ENCODE measurements at regions not wholly inside any gene's neighbourhood (a gene's known extent, or its start where the extent isn't known, plus 50 kb on each side); places are given as distances from the start of the nearest gene placed in this dataset.
"Not testable (repeated sequence)": the region's sequence is repeated elsewhere in the genome, so short reads cannot be mapped to it uniquely, and the experiment has no call there.

GRCh38 chr4:180360113-180360512 lies 1883.1 kb upstream of the TENM3 start:
- DNase-seq = not testable (repeated sequence)

DNA sequence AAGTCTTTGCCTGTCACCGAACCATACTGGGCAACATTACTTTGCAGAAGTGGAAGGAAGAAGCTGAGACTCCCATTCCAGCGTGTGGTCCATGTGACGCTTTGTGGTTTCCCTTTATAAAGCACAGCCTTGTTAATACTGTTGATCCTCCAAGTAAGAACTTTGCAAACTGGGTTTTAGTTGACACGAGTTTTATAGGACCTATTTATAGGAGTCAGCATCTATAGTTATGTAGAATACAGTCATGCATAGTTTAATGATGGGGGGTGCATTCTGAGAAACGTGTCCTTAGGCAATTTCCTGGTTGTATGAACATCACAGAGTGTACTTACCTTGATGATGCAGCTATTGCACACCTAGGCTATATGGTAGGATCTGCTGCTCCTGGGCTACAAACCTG lies 1879.4 kb upstream of the TENM3 start:
- no peak for DNase-seq

- DNase-seq = no peak
Observed at GRCh38 chr4:180372691-180373090, 1870.5 kb upstream of the TENM3 start.

DNA sequence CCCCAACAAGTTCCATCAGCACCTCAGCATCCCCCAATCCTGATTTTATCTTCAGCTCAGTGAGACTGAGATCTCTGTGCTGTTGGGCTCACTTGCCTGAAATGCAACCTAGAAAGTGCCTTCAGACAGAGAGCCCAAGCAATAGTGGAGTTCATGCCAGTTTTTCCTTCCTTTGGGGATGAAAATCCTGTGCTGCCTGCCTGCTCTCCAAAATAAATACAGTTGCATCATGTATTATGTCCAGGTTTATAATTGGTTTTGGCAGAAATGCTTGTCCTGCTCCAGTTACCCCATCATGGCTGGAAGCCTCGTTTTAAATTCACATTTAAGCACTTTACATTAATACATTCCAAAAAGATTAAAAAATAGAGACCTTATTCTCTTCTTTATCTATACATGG lies 1865.5 kb upstream of the TENM3 start:
- DNase-seq = no peak

DNA sequence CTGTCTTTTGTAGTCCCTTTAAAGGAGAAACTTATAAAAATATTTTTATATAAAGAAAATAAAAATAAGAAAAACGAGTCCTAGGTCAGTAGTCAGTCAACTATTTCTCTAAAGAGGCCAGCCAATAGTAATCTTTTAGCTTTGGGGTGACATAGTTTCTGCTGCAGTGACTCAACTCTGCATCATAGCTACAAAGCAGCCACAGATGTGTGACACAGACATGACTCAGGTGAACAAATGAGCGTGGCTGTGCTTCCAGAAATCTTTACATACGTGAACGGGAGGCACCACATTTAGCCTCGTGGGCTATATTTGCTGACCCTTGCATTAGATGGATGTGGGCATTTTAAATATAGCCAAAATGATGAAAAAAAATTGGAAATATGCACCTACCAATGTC lies 1862.5 kb upstream of the TENM3 start:
- no peak for DNase-seq

GRCh38 chr4:180391613-180392012 lies 1851.6 kb upstream of the TENM3 start:
- DNase-seq = no peak

GRCh38 chr4:180394312-180394711 lies 1848.9 kb upstream of the TENM3 start:
- DNase-seq = no peak

DNA sequence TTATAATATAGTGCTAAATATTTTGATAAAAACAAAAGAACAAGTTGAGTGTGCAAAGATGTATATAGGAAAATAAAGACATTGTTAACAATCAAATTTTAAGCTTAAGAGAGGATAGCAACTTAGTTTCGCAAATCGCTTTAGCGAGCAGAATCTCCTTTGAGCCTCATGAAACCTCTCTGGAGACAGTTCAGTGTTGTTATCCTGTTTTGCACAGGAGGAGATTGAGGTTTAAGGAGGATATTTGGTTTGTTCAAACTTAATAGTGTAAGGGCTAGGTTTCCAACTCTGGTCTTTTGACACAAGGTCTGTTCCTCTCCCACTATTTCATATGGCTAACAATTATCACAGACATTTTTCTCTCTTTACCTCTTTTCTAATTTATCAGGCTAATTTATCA lies 1848.5 kb upstream of the TENM3 start:
- DNase-seq = no peak

- DNase-seq = no peak
Observed at GRCh38 chr4:180398564-180398963, 1844.6 kb upstream of the TENM3 start.

DNA sequence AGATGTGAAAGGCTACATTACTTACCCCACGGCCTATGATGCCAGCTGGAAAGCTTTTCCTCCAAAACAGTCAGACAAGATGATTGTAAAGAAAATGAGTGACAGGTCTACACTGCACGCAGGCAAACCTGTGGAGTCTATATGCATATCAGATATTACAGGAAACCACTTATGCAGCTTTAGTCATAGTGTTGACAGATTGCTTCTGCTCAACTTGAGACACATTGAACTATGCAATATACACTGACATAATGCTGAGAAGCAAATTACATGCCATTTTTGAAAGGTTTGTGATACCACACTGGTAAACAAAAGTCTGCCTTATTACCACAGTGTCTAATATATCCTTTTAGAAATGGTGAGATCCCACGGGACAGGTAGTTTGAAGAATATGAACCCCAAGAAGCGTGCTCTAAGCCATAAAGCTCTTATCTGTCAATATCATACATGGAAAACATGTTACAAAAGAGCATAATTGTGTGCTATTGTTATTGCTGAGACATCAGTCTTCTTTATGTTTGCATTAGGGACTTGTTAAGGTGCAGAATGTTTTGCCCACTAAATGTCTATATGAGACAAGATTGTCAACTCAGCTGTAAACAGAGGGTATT lies 1835.8 kb upstream of the TENM3 start:
- DNase-seq = no peak

- DNase-seq = no peak
Observed at GRCh38 chr4:180418819-180419531, 1824.2 kb upstream of the TENM3 start.

- no peak for DNase-seq
Observed at GRCh38 chr4:180422989-180423711, 1820.1 kb upstream of the TENM3 start.

DNA sequence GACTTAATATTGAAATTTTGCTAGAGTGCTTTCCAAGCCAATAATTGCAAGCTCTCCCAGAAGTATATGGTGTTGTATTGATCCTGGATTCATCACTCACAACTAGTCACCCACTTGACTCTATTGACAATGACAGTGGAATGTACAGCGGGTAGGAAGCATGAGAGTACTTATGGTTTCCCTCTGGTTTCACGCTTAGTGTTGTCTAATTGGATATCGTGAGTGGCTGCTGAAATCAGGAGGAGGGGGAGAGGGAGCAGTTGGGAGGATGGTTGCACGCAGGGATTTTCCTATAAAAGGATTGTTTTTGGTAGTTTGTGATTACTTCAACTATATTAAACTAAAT lies 1819.5 kb upstream of the TENM3 start:
- DNase-seq = no peak

DNA sequence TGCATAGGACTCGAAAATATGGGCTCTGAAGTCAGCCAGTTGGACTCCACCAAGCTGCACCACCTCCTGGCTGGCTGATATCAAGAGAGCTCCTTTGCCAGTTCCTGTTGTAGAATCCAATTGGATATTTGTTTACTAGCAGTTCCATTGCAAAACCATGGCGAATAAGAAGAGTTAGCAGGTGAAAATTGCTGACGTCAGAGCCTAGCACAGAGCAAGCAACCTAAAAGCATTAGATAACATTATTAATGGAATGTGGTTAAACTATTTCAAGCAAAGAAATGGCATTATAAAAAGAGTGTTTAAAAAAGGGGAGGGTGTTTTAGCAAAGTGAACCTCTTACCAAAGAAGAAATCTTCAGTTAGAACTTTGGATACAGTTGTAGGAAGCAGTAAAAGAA lies 1816.3 kb upstream of the TENM3 start:
- no peak for DNase-seq

- DNase-seq = no peak
Observed at GRCh38 chr4:180430283-180430682, 1812.9 kb upstream of the TENM3 start.

DNA sequence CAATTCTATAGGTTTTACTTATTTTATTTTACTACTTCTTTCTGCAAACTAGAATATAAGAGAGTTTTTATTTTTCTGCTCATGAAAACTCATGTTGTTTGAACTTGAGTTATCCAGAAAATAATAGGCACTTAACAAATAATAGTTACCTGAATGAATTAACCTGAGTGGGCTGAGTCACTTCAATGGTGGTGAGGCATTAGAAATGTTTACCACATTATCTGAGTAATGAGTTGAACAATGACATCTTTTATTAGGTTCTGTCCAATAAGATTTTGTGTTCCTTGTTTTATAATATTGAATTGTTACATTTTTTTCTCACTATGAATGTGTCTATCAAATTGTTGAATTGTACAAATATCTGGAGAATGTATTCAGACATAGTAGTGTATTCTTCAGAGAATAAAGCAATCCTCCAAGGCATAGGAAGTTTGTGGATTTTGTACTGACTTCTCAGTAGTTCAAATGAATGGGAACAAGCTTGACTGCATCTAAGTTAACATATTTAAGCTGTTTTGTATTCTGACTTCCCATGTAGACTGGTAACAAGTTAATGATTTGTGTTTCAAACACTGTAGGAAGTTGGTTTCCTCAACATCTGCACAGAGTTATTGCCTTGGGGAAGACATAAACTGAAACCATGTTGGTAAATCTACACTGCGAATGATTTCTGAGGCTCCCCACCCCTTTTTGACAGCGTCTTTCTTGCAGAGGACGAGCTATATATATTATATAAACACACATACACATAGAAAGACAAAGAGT lies 1808.9 kb upstream of the TENM3 start:
- DNase-seq = no peak

- no peak for DNase-seq
Observed at GRCh38 chr4:180436361-180436760, 1806.8 kb upstream of the TENM3 start.

GRCh38 chr4:180437601-180438000 lies 1805.6 kb upstream of the TENM3 start:
- DNase-seq = no peak

- no peak for DNase-seq
Observed at GRCh38 chr4:180448306-180448705, 1794.9 kb upstream of the TENM3 start.

DNA sequence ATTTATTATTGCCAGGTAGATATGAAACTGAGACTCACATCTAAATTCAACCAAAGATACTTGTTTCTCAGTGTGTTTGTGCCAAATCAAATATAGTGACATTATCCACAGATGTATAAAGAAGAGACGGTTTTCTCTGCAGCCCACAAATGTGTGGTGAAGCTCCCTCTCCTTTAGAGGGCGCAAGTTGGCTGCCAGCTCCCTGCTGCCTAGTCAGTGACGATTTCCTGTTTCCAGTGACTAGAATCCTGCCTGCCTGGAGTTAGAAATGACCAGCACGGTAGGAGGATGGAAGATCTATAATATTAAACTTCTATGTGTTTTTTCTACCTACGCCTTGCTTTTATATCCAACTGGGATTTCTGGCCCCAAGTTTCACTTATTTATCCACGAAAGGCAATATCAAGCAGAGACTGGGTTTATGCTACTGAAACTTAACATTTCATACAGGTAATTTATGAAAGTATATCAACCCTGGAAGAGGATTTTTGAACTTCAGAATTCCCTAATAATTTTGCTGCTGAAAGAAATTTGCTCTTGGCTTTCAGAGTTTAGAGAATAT lies 1793.7 kb upstream of the TENM3 start:
- peak; percentile 28 for DNase-seq

GRCh38 chr4:180455226-180455625 lies 1788.0 kb upstream of the TENM3 start:
- peak; percentile 43 for DNase-seq

DNA sequence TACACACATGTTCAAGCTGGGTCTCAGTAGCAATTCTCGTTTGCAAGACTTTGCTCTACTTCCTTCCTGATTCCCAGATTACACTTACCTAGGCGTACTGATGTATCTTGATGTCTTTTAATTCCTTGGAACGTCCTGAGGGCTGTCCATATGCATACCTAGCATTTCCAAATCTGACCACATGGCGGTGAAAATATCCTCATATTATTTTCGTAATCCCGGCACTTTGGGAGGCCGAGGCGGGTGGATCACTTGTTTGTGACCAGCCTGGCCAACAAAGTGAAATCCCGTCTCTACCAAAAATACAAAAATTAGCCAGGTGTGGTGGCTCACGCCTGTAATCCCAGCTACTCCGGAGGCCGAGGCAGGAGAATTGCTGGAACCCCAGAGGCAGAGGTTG lies 1786.3 kb upstream of the TENM3 start:
- DNase-seq = no peak

DNA sequence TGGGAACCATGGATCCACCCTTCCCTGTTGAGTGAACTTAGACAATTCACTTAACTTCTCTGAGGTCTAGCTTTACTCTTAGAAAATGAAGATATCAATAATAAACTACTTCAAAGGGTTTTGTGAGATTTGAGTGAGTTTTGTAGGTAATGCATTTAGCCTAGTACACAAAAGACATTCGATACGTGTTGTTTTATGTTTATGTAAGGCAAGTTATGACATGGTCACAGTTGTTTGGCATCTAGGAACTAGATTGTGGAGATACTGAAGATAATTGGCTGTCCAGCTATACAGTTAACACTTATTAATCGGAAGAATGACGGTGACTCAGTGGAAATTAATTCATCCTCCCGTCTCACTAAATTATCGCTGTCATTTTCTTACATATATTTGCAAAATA lies 1781.1 kb upstream of the TENM3 start:
- DNase-seq = no peak
